ENCODE measurements at regions not wholly inside any gene's neighbourhood (a gene's known extent, or its start where the extent isn't known, plus 50 kb on each side); places are given as distances from the start of the nearest gene placed in this dataset.

DNA sequence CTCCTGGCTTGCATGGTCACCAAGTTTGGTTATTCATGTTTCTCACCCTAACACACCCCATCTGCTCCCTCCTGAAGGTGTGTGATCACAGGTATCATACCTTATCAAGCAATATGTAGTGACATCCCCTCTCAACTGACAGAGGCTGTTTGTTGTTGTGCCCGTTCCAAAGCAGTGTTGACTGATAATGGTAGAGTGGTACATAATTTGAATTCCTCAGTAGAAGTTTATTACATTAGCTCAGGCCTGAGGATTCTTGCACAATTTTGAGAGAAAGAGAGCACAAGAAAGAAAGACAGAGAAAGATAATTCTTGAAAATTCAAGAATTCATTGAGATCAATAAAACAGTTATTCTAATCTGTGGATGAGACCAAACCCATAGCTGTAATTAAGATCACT lies 69.1 kb upstream of the SATB1 start:
- TF ChIP-seq, protein P1, sequence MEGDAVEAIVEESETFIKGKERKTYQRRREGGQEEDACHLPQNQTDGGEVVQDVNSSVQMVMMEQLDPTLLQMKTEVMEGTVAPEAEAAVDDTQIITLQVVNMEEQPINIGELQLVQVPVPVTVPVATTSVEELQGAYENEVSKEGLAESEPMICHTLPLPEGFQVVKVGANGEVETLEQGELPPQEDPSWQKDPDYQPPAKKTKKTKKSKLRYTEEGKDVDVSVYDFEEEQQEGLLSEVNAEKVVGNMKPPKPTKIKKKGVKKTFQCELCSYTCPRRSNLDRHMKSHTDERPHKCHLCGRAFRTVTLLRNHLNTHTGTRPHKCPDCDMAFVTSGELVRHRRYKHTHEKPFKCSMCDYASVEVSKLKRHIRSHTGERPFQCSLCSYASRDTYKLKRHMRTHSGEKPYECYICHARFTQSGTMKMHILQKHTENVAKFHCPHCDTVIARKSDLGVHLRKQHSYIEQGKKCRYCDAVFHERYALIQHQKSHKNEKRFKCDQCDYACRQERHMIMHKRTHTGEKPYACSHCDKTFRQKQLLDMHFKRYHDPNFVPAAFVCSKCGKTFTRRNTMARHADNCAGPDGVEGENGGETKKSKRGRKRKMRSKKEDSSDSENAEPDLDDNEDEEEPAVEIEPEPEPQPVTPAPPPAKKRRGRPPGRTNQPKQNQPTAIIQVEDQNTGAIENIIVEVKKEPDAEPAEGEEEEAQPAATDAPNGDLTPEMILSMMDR (IDR thresholded peaks at IDR 0.05), result no peak
- TF ChIP-seq EP300 (IDR thresholded peaks at IDR 0.05) (no peak), POLR2A (IDR thresholded peaks at IDR 0.05) (no peak)

All from ovary (tissue), 3 donors.